Fibroblast of the aortic adventitia (primary cell): ENCODE measurements at regions not wholly inside any gene's neighbourhood (a gene's known extent, or its start where the extent isn't known, plus 50 kb on each side); places are given as distances from the start of the nearest gene placed in this dataset.
A peak's percentile ranks its signal among the peaks of the same experiment; 100 is the strongest.

Experiments used
- DNase-seq: peaks from one replicate; pipeline ENCODE4 v3.0.0-alpha.2; 2010; ENCODE audit warnings: low read depth
- H3K4me3 ChIP-seq: 2 replicates; pipeline ENCODE4 v1.5.1; 2011; ENCODE audit warnings: low read depth, mild to moderate bottlenecking, control low read depth, low read length, moderate library complexity
- CTCF ChIP-seq: IDR thresholded peaks from 2 replicates; pipeline ENCODE4 v1.5.1; 2011; ENCODE audit warnings: mild to moderate bottlenecking, low read length, control low read depth, inconsistent platforms; ENCODE audit not compliant: insufficient read depth

GRCh38 chrX:20495575-20495974, 228.9 kb upstream of the RPS6KA3 start:
- TF ChIP-seq CTCF = no peak
- H3K4me3 ChIP-seq = no peak overlapping the region
- no peak for DNase-seq

DNA sequence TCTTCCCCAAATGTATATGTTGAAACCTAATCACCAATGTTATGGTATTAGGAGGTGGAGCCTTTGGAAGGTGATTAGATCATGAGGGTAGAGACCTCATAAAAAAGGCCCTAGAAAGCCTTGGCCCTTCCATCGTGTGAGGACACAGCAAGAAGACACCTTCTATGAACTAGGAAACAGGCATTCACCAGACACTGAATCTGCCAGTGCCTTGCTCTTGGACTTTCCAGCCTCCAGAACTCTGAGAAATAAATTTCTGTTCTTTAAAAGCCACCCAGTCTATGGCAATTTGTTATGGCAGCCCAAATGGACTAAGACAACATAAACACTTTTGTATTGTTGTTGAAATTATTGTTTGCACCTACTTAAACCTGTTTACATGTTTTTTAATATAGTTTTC, 221.8 kb upstream of the RPS6KA3 start:
- no peak overlapping the region for H3K4me3 ChIP-seq
- DNase-seq = no peak
- no peak for TF ChIP-seq CTCF

GRCh38 chrX:20487227-20487626, 220.5 kb upstream of the RPS6KA3 start:
- peak; percentile 40 for DNase-seq
- TF ChIP-seq CTCF = no peak
- no peak overlapping the region for H3K4me3 ChIP-seq

GRCh38 chrX:20481632-20482031, 214.9 kb upstream of the RPS6KA3 start:
- no peak overlapping the region for H3K4me3 ChIP-seq
- no peak for TF ChIP-seq CTCF
- no peak for DNase-seq

DNA sequence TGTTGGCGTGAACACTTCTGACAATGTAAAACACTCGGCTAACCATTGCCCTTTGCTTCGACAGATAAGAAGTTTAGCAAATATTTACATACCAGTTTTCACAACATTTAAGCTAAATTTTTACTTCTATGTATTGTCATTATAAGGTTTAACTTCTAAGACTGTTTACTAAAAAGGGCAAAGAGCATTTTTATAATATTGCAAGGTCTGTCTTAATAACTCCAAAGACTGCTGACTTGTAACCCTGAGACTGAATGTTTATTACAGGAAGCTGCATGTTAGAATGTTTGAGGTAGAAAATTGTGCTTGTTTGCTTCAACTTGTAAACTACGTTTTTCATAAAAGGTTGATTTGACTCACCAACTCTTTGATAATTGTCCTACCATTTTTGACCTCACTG, 213.2 kb upstream of the RPS6KA3 start:
- DNase-seq = no peak
- no peak overlapping the region for H3K4me3 ChIP-seq
- TF ChIP-seq CTCF = no peak

GRCh38 chrX:20479048-20479447, 212.3 kb upstream of the RPS6KA3 start:
- H3K4me3 ChIP-seq = no peak overlapping the region
- TF ChIP-seq CTCF = no peak
- no peak for DNase-seq

GRCh38 chrX:20477836-20478524, 211.3 kb upstream of the RPS6KA3 start:
- TF ChIP-seq CTCF = no peak

More at GRCh38 chrX:20477836-20478524, 211.3 kb upstream of the RPS6KA3 start:
- DNase-seq = no peak
- no peak overlapping the region for H3K4me3 ChIP-seq
